NCI-H2196 treated with DMSO at 0.1 percent for 48 hours (cell line): ENCODE measurements at regions not wholly inside any gene's neighbourhood (a gene's known extent, or its start where the extent isn't known, plus 50 kb on each side); places are given as distances from the start of the nearest gene placed in this dataset.
"Not testable (repeated sequence)": the region's sequence is repeated elsewhere in the genome, so short reads cannot be mapped to it uniquely, and the experiment has no call there.

Experiments
- DNase-seq: peaks from one replicate; lab custom pipeline; 2025; ENCODE audit not compliant: unreplicated experiment; lab: John Stamatoyannopoulos, UW

DNA sequence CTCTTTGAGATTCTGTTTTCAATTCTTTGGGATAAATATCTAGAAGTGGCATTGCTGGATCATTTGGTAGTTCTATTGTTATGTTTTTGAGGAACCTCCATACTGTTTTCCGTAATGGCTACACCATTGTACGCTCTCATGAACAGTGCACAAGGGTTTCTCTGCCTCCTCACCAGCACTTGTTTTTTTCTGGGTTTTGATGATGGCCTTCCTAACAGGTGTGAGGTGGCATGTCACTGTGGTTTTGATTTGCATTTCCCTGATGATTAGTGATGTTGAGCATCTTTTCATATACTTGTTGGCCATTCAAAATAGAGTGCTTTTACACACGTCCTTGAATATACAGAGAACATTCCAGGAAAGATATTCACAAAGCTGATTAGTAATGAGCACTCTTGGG is 86.8 kb upstream of the ADORA2B start:
- DNase-seq: not testable (repeated sequence)

DNA sequence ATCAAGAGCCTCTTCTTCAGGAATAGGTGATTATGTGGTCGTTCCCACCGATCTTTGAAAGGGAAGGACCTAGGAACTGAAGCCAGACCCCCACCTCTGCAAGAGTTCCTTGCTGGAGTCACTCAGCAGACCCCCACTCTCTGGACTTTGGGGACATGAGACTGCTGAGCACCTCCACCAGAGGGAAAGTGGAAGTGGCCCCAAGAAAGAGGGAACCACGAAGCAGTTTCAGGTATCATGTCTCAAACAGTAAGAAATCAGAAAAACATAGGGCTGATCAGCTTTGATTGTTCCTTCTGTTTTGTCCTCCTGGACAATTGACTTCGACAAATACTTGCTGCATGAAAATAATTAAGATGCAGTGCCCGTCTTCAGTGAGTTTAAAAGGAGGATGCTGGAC is 84.2 kb upstream of the ADORA2B start:
- not testable (repeated sequence) for DNase-seq

DNA sequence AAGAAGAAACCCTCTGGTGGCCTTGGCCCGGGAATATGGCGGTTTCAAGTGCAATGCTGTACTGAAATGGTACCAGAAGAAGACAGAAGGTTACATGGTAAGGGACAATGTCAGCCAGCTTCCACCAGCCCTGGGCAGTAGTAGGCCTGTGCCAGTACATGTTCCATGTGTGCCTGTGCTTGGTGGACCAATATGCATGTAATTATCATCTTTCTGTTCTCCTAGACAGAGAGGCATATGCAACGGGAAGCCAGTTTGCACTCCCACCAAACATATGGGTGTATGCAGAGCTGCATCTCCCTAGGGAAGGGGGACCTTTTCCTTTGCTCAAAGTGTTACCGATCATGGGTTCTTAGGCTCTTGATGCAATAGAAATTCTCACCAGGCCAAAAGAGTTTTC is 80.9 kb upstream of the ADORA2B start:
- not testable (repeated sequence) for DNase-seq

DNA sequence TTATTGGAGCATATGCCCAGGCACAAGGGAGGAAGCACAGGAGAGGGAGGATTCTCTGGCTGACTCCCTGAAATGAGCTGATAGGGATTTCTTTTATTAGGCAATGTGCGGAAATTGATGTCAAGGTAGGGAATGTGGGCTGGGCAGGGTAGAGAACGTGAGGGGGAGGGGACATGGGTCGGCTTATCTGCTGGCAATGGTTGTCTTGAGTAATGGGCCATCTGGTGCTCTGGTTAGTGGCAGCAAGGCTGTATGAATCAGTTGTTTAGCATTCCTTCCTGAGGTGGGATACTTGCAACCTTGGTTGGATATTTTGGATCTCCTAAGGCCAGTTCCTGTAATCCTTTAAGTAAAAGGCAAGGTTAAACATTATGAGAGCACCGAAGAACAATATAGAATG is 80.5 kb upstream of the ADORA2B start:
- DNase-seq: not testable (repeated sequence)

DNA sequence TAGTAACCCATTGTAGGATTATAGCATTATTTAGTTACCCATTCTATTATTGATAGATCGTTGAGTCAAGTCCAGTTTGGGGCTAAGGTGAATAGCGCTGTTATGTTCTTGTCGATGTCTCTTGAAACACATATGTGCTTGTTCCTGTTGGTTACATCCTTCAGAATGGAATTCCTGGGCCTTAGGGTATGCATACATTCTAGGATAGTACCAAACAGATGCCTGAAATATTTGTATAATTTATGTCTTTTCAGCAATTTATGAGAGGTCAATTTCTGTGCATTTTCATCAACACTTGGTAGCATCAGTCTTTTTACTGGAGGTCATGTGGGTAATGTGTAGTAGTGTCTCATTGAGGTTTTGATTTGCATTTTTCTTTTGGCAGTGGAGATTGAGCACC is 78.9 kb upstream of the ADORA2B start:
- not testable (repeated sequence) for DNase-seq

DNA sequence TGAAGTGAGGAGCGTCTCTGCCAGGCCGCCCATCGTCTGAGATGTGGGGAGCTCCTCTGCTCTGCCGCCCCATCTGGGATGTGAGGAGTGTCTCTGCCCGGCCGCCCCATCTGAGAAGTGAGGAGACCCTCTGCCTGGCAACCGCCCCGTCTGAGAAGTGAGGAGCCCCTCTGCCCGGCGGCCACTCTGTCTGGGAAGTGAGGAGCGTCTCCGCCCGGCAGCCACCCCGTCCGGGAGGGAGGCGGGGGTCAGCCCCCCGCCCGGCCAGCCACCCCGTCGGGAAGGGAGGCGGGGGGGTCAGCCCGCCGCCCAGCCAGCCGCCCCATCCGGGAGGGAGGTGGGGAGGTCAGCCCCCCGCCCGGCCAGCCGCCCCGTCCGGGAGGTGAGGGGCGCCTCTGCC is 77.6 kb upstream of the ADORA2B start:
- DNase-seq: not testable (repeated sequence)

DNA sequence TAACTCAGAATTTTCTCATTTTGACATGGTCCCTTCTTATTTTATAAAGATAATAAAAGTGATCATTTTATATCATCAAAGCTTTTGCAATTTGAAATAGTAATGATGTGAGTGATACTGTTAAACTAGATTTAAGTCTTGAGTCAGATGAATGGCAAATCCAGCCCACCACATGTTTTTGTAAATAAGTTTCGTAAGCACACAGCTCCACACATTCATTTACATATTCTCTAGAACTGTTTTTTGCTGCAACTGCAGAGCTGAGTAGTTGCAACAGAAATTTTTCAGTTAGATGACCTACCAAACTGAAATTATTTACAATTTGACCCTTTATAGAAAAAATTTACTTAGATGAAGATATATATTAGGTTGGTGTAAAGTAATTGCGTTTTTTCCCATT is 75.1 kb upstream of the ADORA2B start:
- not testable (repeated sequence) for DNase-seq

DNA sequence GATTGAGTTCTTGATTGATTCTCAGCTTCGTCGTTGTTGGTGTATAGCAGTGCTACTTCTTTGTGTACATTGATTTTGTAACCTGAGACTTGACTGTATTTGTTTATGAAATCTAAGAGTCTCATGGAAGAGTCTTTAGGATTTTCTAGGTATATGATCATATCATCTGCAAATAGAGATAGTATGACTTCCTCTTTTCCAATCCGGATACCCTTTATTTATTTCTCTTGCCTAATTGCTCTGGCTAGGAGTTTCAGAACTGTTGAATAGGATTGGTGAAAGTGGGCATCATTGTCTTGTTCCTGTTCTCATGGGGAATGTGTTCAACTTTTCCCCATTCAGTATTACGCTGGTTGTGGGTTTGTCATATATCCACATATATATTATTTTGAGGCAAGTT is 72.3 kb upstream of the ADORA2B start:
- not testable (repeated sequence) for DNase-seq

DNA sequence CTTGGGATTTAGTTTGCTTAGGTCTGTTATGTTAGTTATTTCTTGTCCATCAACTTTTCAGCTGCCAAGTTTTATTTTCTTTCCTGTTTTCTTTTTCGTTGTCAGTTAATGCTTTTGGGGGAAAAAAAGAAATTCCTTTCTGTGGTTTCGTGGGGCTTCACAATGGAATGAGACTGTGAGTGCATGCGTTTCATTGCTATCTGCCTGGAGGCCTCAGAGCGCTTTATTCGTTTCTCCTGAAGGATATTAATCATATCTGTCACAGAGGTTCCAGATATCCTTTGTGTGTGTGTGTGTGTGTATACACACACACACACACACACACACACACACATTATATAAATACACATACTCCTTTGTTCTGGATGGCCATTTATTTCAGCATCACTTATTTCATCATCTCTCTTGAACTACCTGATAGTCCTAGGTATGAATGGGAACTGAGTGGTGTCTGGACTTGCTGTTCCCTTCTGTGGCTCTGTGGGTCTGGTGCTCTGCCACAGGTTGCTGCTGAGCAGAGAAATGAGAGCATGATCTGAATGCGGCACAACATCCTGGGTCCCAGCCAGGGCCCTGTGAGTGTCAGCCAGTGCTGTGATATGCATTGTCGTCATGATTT is 66.9 kb upstream of the ADORA2B start:
- not testable (repeated sequence) for DNase-seq

DNA sequence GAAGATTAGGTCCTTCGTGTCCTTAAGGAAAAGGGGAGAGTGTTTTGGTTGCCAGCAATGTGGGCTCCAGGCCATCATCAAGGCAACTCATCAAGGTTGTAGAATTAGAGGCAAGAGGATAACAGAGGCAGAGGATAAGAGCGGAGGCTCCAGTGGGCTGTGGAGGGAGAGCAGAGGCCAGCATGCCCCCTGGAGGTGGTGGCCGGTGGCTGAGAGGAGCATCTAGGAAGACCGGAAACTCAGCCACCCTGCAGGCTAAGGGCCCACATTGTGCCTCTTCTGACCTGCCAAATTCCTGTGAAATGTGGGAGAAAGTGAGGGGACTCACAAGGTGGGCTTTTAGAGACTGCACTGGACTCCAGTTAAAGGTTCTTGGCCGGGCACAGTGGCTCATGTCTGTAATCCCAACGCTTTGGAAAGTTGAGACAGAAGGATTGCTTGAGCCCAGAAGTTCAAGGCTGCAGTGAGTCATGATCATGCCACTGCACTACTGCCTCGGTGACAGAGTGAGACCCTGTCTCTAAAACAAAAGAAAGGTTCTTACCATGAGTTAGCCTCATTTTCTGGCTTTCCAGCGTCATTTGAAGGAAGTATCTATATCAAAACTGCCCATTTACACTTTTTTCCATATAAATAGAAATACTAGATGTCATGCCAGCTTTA is 62.7 kb upstream of the ADORA2B start:
- no peak for DNase-seq

DNA sequence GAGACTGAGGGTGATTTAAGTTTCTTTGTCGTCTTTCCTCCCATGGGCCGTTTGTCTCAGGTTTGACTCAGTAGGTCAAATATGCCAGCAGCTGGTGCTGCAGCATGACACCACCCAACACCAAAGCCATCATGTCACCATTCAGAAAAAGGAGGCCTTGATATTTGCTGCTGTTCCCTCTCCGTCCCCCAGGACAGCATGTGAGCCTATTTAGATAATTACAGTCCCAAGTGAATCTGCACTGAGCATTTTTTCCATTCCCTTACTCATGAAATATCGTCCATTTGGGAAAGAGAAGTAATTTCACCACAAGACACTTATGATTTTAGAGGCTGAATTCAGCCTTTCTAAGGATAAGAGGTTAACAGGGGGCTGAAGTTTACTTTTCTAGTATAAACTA is 62.2 kb upstream of the ADORA2B start:
- DNase-seq: no peak

DNA sequence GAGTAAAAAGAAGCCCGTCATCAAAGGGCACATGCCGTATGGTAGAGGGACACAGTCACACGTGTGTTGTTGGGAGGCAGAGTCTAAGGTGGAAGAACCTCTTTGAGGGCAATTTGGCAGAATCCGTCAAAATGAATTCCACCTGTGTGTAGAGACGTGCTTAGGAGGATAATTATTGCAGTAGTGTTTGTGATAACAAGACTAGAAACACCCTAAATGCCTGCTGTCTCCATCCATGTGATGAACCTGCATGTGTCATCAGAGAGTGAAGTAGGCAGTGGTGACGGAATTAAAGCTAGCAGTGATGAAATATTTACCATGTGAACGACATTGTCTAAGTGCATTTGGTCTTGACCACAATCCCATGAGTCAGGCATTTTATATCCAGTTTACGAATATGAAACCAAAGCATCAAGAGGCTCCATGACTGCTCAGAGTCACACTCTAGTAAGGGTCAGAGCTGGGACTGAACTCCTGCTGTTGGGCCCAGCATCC is 61.3 kb upstream of the ADORA2B start:
- no peak for DNase-seq

DNA sequence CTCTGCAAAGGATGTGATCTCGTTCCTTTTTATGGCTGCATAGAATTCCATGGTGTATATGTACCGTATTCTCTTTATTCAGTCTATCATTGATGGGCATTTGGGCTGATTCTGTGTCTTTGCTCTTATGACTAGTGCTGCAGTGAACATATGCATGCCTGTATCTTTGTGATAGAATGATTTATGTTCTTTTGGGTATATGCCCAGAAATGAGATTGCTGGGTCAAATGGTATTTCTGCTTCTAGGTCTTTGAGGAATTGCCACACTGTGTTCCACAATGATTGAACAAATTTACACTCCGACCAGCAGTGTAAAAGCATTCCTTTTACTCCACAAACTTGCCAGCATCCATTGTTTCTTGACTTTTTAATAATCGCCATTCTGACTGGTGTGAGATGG is 60.2 kb upstream of the ADORA2B start:
- no peak for DNase-seq

DNA sequence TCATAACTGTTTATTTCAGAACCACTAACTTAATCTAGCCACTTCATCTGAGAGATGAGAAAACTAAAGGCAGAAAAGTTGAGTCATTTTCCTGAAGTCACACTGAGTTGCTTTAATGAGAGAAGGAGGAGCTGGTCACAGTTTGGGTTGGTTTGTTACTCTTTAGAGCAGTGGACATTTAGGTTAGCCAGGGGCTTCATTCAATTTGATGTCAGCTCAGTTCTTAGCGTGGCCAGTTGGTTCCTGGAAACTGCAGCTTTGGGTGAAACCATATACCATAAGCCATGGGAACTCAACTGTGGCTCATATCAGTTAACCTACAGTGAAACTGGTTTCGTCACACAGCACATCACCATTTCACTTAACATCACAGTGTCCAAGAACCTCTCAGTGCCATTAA is 59.2 kb upstream of the ADORA2B start:
- no peak for DNase-seq

DNA sequence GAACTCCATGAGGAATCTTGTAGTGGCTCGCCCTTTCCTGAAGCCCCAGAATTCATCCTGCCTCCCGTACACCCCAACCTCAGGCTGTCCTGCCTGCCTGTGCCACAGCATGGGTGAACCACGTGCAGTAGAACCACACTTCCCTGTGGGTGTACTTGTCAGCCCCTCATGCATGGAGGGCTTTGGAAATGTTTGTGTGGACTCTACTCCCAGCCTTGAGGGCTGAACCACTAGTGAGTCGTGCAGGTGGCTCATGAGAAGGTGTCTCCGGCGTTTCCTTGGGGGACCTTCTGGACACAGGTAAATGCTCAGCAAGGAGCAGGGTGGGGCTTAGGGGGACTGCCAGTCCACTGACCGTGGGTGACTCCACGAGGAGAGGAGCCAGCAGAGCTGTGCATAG is 58.7 kb upstream of the ADORA2B start:
- DNase-seq: no peak

DNA sequence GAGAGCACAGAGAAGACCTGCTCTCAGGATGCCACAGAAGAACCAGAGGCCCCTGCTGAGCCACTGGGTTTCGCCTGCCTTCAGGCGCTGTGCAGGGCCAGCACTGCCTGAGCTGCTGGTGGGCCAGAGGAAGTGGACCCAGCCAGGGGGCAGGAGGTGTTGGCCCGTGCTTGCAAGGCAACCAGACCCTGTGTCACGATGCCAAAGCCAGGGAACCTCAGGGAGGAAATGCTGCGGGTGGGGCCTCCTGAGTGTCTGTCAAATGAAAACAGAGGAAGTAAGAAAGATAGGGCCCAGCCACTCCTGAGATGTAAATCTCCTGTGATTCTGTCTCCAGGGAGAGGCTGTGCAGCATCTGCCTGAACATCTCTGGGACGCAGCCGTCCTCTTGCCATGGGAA is 58.1 kb upstream of the ADORA2B start:
- no peak for DNase-seq

DNA sequence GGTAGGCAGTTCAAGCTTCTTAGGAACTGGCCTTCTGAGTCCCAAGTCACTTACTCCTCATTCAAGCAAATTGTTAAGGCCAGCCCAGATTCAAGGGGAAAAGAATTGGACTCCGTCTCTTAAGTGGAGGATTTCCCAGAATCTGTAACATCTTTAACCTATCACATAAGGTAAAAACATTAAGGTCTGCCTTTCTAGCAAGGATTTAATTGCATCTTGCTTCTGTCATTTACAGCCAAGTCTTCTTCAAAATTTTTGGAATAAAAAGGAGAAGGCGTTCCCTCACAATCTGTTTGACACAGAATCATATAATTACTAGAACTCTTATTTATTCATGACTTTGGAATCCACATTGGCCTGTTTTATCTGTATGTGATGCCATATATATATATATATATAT is 56.5 kb upstream of the ADORA2B start:
- no peak for DNase-seq

DNA sequence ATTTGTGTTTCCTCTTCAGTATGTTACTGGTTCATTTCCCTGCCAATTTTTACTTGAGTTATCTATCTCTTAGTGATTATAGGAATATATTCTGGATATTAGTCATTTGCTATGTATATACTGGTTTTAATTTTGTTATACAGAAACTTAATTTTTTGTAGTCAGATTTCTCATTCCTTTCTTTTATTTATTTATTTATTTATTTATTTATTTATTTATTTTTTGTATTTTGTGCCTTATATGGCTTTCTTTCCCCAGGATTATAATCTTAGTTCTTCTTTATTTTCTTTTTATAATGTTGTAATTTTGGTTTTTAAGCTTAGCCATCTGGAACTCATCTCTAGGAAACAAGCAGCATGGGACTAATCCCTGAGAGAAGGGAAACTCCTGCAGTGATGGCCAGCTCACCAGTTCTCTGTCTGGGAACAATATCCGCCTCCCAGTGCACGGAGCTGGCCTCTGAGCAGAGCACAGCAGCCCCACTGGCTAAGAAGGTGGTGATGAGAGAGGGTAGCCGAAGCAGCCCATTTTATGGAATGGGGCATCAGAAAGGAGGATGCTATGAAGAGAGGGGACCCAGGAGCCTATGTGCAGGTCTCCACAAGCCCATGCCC is 54.5 kb upstream of the ADORA2B start:
- no peak for DNase-seq

DNA sequence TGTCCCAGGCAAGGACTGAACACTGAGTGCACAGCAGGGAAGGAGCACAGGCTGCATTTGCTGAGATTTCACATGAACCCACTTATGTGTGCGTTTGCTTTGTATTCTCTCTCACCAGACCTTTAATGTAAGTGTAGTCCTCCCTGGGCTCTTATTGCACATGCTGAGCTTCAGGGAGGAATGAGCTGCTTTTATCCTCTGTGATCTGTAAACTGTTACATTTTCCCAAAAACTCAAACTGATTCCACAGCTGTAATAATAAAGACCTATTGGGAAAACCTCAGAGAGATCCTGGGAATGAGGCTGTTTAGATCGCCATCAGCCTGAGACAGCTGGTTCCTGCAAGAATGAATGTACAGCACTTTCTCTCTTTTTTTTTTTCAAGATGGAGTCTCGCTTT is 53.6 kb upstream of the ADORA2B start:
- no peak for DNase-seq

DNA sequence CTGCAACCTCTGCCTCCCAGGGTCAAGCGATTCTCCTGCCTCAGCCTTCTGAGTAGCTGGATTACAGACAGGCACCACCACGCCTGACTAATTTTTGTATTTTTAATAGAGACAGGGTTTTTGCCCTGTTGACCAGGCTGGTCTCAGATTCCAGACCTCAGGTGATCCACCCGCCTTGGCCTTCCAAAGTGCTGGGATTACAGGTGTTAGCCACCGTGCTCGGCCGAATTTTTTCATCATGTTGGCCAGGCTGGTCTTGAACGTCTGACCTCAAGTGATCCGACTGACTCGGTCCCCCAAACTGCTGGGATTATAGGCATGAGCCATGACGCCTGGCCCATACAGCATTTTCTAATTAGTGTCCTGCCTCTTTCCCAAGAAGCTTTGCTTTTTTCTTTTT is 52.7 kb upstream of the ADORA2B start:
- DNase-seq: no peak

DNA sequence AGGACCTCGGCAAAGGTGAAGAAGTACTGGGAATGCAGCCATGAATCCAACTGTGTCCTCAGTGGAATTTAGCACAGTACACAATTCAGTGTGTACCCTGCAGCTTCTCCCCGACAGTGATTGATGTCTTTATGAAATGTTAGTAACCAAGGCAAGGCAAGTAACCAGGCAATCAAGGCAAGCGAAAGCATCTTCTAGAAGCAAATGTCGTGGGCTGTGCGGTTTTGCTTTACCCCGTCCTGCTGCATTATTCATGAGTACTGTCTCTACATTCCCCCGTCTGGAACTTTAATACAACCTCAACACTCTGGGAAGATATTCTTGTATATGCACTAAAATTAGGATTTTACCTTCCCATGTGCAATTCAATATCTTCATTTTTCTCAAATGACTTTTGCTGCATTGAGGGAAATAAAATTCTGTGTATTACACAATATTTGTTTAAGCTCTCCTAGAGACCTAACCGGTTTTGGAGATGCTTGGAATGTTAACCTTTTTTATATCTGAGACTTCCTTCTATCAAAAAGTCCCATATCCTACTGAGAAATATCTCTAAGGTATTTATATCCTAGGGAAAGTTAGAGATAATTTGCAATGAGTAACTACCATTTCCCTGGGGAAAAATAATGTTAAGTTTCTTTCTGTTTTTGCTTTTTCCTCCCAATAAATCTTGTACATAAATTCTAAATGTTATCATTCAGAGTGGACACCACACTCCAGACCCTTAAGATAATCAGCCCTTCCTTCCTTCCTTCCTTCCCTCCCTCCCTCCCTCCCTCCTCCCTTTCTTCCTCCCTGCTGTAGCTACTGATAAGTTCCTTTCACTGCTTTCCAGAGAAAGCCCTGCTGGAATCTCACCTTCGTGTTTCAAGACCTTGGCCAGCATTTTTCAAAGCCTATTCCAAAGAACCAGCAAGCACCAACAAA is 51.9 kb upstream of the ADORA2B start:
- DNase-seq: no peak
